H7 (cell line): ENCODE measurements at regions not wholly inside any gene's neighbourhood (a gene's known extent, or its start where the extent isn't known, plus 50 kb on each side); places are given as distances from the start of the nearest gene placed in this dataset.

ENCODE experiments used
- DNase-seq: peaks from one replicate; pipeline ENCODE4 v3.0.0; 2012
- H3K27me3 ChIP-seq: 2 replicates; pipeline ENCODE4 v1.6.0; 2011; ENCODE audit warnings: mild to moderate bottlenecking, low read length; ENCODE audit not compliant: control insufficient read depth, insufficient read depth
- H3K36me3 ChIP-seq: replicated peaks from 2 replicates; pipeline ENCODE4 v1.5.1; 2011; ENCODE audit warnings: low read length; ENCODE audit not compliant: control insufficient read depth, insufficient read depth
- H3K4me3 ChIP-seq: 2 replicates; pipeline ENCODE4 v1.5.1; 2011; ENCODE audit warnings: low read depth, mild to moderate bottlenecking, control low read depth, low read length, moderate library complexity; ENCODE audit not compliant: insufficient read depth

DNA sequence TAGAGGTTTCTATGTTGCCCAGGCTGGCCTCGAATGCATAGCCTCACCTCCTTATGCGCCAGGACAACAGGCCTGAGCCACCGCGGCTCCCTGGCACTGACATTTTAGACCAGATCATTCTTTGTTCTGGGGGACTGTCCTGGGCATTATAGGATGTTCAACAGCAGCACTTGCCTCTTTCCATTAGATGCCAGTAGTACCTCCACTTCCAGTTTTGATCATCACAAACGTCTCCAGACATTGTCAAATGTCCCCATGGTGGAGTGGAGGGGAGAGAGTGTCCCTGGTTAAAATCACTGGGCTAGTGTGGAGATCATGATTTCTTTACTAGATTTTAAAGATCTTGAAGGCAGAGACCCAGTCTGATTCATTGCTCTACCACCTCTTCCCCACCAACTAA is 125.2 kb upstream of the MKLN1 start:
- DNase-seq: no peak
- H3K27me3 ChIP-seq: no peaks in the 10 kb centered on the region
- no peaks in the 10 kb centered on the region for H3K36me3 ChIP-seq
- H3K4me3 ChIP-seq: no peak overlapping the region

DNA sequence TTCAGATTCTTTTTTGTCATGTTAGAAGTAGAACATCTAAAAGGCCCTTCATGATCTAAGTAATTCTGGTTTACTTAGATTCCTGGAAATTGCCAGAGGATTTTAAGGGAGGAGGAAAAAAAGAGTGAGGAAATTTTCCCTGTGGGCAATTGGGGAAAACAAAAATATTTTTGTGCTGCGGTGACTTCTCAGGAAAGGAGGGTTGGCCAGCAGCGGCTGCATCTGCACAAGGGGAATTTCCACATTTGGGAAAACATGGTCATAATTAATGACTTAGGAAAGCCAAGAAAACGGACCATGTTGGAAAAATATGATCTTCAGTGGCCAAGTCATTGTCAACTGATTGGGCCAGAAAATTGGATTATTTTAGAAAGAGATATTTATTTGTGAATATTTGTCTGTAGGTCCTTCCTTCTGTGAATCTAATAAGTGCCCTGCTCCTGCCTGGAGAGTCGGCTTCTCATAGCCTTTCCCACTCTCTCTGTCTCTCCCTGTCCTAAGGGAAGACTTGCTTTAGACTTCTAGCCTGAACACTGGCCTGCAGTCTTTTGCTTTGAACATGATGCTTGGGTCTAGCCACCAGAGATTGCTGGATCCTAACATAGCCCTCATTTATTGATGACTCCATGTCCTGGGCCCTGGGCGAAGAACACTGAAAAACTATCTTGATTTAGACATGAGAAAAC is 124.2 kb upstream of the MKLN1 start:
- no peaks in the 10 kb centered on the region for H3K36me3 ChIP-seq
- H3K27me3 ChIP-seq: no peaks in the 10 kb centered on the region
- no peak overlapping the region for H3K4me3 ChIP-seq
- DNase-seq: no peak

DNA sequence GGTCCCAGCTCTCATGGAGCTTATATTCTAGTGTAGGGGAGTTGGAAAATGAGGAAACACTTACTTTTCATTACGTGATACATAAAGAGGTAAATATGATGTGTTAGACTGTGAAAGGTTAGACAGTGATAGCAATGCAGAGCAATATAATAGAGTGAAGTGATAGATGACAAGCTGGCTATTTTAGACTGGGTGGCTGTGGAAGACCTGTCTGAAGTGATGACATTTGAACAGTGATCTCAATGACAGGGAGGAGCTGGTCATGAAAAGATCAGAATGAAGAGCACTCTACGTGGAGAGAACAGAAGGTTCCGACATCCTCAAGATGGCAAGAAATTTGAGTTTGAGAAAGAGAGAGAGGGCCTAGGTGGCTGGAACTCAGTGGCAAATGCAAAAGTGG is 118.9 kb upstream of the MKLN1 start:
- no peaks in the 10 kb centered on the region for H3K27me3 ChIP-seq
- H3K36me3 ChIP-seq: no peaks in the 10 kb centered on the region
- no peak for DNase-seq
- no peak overlapping the region for H3K4me3 ChIP-seq

DNA sequence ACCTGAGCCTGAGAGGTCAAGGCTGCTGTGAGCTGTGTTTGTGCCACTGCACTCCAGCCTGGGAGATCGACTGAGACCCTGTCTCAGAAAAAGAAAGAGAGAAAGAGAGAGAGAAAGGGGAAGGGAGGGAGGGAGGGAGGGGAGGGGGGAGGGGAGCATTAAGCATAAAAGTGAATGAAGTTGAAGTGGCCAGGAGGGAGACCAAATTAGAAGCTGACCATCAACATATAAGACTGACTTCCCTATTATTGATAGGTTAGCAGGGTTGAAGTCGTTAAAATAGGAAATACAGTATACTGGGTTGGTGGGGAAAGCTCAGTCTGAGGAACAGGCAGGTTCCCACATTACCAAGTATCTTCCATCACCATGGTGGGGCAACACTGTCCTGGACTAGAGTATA is 117.1 kb upstream of the MKLN1 start:
- H3K27me3 ChIP-seq: no peaks in the 10 kb centered on the region
- H3K4me3 ChIP-seq: no peak overlapping the region
- no peaks in the 10 kb centered on the region for H3K36me3 ChIP-seq
- DNase-seq: no peak

DNA sequence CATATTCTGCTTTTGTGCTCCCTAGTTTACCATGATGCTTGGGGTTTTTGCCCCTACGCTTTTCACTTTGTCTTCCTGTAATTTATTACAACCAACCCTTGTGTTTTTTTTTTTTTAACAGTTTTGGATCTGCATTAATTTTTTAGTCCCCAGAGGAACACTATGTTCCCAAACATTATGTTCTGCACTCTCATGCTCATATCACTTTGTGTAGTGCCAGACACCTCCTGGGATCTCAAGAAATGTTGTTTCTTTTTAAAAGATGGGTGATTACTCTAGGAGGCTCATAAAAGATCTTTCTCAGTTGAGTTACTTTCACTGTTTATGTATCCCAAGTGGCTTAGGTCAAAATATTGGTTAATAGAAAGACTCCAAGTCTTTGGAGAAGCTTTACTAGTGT is 116.2 kb upstream of the MKLN1 start:
- H3K4me3 ChIP-seq: no peak overlapping the region

DNA sequence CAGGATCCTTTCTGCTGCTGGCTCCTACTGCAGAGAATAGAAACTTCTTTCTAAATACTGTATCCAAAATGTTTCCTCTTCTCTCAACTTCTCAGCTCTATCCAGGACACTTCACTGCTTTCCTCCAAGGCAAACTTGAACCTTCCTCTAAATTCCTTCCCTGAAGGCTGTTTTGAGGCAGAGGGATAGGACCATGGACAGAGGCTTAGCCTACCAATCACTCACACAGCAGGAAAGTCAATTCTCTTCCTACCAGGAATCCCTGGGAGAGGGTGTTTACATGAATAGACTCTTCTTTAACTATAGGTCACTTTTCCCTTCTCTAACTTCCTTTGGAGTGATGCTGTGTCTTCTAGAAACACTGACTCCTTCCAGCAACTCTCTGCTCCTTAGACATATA is 115.6 kb upstream of the MKLN1 start:
- Histone ChIP-seq H3K27me3 (no peaks in the 10 kb centered on the region), H3K36me3 (no peaks in the 10 kb centered on the region), H3K4me3 (no peak overlapping the region)
- DNase-seq: peak; percentile 77

More for the DNA sequence above, 116.2 kb upstream of the MKLN1 start:
- no peaks in the 10 kb centered on the region for H3K36me3 ChIP-seq
- H3K27me3 ChIP-seq: no peaks in the 10 kb centered on the region
- no peak for DNase-seq

DNA sequence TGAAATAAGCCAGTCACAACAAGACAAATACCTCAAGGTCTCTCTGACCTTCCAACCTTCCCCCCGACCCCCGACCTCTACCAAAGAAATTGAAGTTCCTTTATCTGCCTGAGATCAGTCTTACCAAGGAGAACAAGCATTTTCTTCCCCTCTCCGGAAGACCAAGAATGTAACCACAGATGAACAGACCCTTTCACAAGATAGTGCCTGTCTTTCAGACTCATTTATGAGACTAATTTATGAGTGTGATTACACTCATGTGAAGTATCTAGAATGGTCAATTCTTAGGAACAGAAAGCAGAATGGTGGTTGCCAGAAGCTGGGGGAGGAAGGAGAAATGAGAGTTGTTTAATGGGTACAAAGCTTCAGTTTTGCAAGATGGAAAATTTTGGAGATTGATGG is 108.9 kb upstream of the MKLN1 start:
- no peaks in the 10 kb centered on the region for H3K36me3 ChIP-seq
- DNase-seq: no peak
- no peak overlapping the region for H3K4me3 ChIP-seq
- no peaks in the 10 kb centered on the region for H3K27me3 ChIP-seq

DNA sequence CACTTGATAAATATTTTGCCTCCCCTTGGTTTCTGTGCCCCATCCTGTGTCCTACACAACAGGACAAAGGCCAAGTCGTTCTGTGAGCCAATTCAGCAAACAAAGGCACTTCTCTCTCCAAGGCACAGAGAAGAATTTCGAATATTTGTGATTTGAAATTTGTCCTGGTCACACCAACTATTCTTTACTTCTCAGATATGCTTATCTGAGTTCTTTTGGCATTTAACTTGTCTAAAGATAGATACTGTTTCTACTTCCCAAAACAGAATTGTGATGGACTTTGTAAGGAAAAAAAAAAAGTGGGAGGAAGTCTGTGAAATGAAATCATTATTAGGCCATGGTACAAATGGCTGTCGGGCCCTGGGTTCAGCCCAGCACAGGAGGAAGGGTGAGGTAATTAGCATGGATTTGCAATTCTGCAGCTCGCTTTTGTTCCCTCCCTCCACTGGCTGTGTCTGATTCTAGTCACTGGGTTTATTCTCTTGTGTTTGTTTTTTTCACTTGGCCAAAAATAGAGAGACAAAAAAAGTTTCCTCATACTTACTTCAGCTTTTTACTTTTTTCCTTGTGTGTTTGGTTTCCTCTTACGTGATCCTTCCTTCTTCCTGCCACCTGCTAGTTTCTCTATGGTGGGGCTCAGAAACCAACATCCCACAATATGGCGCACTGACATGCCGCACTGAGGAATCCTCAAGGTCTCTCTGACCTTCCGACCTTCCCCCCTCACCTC is 108.2 kb upstream of the MKLN1 start:
- Histone ChIP-seq H3K27me3 (no peaks in the 10 kb centered on the region), H3K36me3 (no peaks in the 10 kb centered on the region), H3K4me3 (no peak overlapping the region)
- DNase-seq: peak; percentile 51

DNA sequence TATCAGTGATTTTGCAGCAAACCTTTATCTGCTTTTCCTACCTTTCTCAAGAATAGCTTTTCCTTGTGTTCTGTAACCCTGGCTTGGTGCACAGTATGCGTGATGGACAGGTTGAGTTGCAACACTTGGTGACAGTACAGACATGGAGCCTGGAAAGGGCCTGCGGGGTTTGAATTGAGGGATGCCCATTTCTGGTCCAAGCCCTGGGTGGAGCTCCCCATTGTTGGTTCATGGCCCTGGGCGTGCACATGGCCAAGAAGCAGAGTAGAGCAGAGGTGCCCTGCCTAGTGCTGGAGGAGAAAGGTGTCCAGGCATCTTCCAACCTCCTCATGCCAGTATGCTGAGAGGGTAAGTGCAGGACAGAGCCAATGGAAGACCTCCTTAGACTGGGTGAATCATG is 106.6 kb upstream of the MKLN1 start:
- Histone ChIP-seq H3K27me3 (no peaks in the 10 kb centered on the region), H3K4me3 (no peak overlapping the region), H3K36me3 (no peaks in the 10 kb centered on the region)
- DNase-seq: no peak

DNA sequence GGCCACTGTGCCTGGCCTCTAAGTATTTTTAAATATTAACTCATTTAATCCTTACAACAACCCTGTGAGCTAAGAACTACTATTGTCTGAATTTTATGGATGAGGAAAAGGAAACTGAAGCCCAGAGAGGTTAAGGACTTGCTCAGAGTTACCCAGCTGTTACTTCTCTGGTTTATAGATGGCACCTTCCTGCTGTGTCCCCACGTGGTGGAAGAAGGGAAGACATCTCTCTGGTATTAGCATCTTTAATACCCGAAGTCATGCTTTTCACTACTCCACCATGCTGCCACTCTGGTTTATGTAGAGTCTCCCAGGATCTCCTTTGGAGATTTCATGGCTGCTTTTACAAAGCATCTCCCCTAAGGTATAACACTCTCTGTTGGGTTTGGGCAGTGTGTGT is 105.5 kb upstream of the MKLN1 start:
- no peaks in the 10 kb centered on the region for H3K36me3 ChIP-seq

DNA sequence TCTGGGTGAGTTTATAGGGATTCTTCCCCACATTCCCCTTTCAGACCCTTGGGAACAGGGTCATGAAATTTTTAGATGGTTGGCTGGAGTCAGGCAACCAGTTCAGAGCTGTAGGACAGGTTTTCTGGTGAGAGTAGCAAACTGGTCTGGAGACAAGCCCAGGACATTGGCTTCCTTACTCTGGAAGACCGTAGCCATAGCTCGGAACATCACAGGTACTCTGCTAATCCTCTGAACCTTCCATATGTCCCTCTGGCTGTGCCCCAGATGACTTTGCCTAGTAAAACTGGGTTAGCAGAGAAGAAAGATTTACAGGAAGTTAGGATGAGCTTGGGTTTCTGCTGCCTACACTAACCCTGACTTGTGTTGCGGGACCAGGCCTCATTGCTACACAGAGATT is 104.5 kb upstream of the MKLN1 start:
- no peaks in the 10 kb centered on the region for H3K36me3 ChIP-seq
- no peak for DNase-seq
- H3K4me3 ChIP-seq: no peak overlapping the region
- H3K27me3 ChIP-seq: no peaks in the 10 kb centered on the region

More for the DNA sequence above, 105.5 kb upstream of the MKLN1 start:
- Histone ChIP-seq H3K27me3 (no peaks in the 10 kb centered on the region), H3K4me3 (no peak overlapping the region)
- no peak for DNase-seq

DNA sequence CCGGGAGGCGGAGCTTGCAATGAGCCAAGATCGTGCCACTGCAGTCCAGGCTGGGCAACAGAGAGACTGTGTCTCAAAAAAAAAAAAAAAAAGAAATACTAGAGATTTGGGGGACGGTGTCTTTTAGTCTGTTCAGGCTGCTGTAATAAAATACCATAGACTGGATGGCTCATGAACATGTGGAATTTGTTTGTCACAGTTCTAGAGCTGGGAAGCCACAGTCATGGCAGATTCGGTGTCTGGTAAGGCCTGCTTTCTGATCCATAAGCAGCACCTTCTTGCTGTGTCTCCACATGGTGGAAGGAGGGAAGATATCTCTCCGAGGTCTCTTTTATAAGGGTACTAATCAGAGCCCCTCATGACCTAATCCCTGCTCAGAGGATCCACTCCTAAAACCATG is 102.7 kb upstream of the MKLN1 start:
- no peaks in the 10 kb centered on the region for H3K27me3 ChIP-seq
- no peaks in the 10 kb centered on the region for H3K36me3 ChIP-seq
- H3K4me3 ChIP-seq: no peak overlapping the region
- no peak for DNase-seq

DNA sequence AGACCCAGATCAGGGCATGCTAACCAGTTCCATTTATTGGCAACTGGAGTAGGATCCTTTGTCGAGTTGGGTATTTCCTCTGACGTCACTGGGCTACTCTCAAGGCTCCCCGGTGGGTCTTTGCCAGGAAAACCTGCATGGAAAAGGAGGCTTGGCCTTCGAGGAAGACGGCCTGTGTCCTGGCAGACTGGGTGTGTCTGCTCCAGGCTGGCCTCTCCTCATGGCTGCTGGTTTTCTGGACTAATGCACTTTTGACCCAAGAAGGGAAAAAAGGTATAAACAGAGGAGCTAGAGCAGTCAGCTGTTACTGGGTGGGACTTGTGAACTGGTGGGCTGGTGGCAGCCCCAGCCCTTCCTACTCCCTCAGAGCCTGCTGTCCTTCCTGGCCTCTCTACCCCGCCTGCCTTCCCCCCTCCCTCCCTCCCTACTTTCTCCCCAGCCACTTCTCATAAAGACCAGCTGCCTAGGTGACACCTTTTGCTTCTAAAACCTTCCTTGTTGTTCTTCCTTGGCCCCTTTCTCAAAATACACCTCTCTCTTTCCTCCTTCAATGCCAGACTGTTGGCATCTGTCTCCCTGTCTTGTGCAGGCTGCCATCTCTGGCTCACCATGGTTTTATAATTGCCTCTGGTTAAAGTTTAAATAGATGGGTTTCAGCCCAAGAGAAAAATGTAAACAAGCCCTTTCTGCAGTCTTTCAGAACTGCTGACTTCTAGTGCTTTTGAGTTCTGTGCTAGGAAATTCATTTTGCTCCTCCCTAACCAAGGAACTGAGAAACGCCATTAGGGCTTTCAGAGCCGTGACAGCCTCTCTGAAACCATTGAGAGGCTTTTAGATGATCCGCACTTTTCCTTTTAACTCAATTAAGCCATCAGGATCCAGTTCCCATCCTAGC is 101.8 kb upstream of the MKLN1 start:
- Histone ChIP-seq H3K36me3 (no peaks in the 10 kb centered on the region), H3K27me3 (no peaks in the 10 kb centered on the region), H3K4me3 (no peak overlapping the region)
- DNase-seq: no peak

DNA sequence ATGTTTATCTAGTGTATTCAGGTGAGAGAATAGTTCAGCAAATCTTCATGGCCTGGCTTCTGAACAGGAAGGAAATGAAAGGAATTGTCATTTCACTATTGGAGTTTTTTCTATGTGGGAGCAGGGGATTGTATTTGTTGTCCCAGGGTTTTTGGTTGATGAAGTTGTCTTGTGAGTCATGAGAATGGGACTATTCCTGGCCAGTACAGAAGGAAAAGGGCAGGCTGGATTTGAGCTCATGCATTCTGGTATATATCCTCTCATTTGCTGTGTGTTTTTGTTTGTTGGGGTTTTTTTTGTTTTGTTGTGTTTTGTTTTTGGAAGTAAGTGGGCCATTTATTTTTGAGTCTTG is 101.2 kb upstream of the MKLN1 start:
- H3K27me3 ChIP-seq: no peaks in the 10 kb centered on the region
- no peak for DNase-seq
- no peaks in the 10 kb centered on the region for H3K36me3 ChIP-seq
- no peak overlapping the region for H3K4me3 ChIP-seq
